Fibroblast of lung (primary cell): ENCODE measurements at regions not wholly inside any gene's neighbourhood (a gene's known extent, or its start where the extent isn't known, plus 50 kb on each side); places are given as distances from the start of the nearest gene placed in this dataset.

Source experiments
- DNase-seq, 2 donors: peaks; one replicate each; pipeline versions ENCODE4 v3.0.0 to v3.0.0-alpha.2; 2010; ENCODE audit warnings: low read depth in 2 of 2
- H2AFZ ChIP-seq: 2 replicates; pipeline ENCODE4 v1.5.1; 2012; ENCODE audit warnings: low read length, control low read depth, inconsistent platforms
- H3K27ac ChIP-seq: 2 replicates; pipeline ENCODE4 v1.5.1; 2011; ENCODE audit warnings: low read length, control low read depth; ENCODE audit not compliant: insufficient read depth
- H3K27me3 ChIP-seq: 2 replicates; pipeline ENCODE4 v1.5.1; 2011; ENCODE audit warnings: mild to moderate bottlenecking, low read length; ENCODE audit not compliant: control insufficient read depth, insufficient read depth
- H3K36me3 ChIP-seq: 2 replicates; pipeline ENCODE4 v1.5.1; 2011; ENCODE audit warnings: low read length; ENCODE audit not compliant: control insufficient read depth, insufficient read depth
- H3K4me1 ChIP-seq: 2 replicates; pipeline ENCODE4 v1.5.1; 2011; ENCODE audit warnings: low read length; ENCODE audit not compliant: control insufficient read depth, insufficient read depth; ENCODE audit errors: extremely low read depth
- H3K4me2 ChIP-seq: 2 replicates; pipeline ENCODE4 v1.5.1; 2011; ENCODE audit warnings: low read length, control low read depth; ENCODE audit not compliant: insufficient read depth; ENCODE audit errors: extremely low read depth
- H3K4me3 ChIP-seq, 4 experiments: fragments of 200-600 bp in 1 of 4; sonication (generic) in 1 of 4; replicated peaks in 1 of 4; 2 replicates each; pipeline ENCODE4 v1.5.1; 2011 to 2016; ENCODE audit warnings: low read length in 4 of 4, low read depth in 3 of 4, mild to moderate bottlenecking in 3 of 4, control low read depth in 2 of 4, inconsistent platforms in 1 of 4, mixed read lengths in 1 of 4; ENCODE audit not compliant: insufficient read depth in 1 of 4; ENCODE audit errors: control extremely low read depth in 1 of 4
- H3K79me2 ChIP-seq: 2 replicates; pipeline ENCODE4 v1.5.1; 2012; ENCODE audit warnings: mild to moderate bottlenecking, low read length, inconsistent platforms; ENCODE audit not compliant: control insufficient read depth, insufficient read depth
- H3K9ac ChIP-seq: 2 replicates; pipeline ENCODE4 v1.5.1; 2011; ENCODE audit warnings: mild to moderate bottlenecking, low read length, control low read depth; ENCODE audit not compliant: insufficient read depth
- H3K9me3 ChIP-seq: 2 replicates; pipeline ENCODE4 v1.5.1; 2012; ENCODE audit warnings: low read depth, low read length; ENCODE audit not compliant: control insufficient read depth, insufficient read depth
- H4K20me1 ChIP-seq: 2 replicates; pipeline ENCODE4 v1.5.1; 2011; ENCODE audit warnings: low read length; ENCODE audit not compliant: control insufficient read depth, insufficient read depth; ENCODE audit errors: extremely low read depth
- EZH2 ChIP-seq: IDR thresholded peaks from 2 replicates; pipeline ENCODE4 v1.5.1; 2012; ENCODE audit warnings: low read length, control low read depth, mild to moderate bottlenecking; ENCODE audit errors: missing control alignments
- TF ChIP-seq, protein P1 (sequence below), 2 donors: IDR thresholded peaks in 1 of 2; conservative IDR thresholded peaks in 1 of 2; 1 replicate in 1 of 2; 2 replicates in 1 of 2; pipeline ENCODE4 v1.5.1; 2011 to 2012; ENCODE audit warnings: low read length in 2 of 2, control low read depth in 1 of 2, inconsistent platforms in 1 of 2, low read depth in 1 of 2, mild to moderate bottlenecking in 1 of 2

DNA sequence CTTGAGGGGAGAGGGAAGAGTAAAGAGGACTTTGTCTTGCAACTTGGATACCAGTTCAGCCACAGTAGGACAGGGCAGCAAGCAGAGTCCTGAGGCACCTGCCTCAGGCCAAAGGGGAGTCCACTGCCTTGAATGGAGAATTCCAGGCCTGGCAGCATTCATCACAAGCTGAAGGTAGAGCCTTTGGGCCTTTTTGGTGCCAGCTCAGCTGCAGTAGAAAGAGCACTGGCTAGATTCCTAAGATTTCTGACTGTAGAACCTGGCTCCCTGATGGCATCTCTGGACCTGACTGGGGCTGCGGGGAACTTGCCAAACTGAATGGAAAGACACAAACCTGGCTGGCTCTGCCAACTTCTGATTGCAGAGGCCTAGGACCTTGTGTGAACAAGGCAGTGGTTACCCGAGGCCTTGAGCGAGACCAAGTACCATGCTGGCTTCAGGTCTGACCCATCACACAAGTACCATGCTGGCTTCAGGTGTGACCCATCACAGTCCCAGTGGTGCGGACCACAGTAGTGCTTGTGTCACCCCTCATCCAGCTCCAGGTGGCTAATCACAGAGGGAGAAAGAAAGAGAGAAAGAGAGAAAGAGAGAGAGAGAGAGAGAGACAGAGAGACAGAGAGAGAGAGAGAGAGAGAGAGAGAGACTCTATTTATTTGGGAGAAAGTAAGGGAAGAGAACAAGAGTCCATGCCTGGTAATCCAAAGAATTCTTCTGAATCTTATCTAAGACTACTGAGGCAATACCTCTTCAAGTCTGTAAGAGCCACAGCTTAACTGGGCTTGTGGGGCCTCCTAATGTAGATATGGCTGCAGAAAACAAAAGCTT is 137.6 kb upstream of the SPIN4 start:
- Histone ChIP-seq H4K20me1 (no peaks in the 10 kb centered on the region), H3K4me2 (no peak overlapping the region), H2AFZ (no peak overlapping the region), H3K27ac (no peak overlapping the region), H3K4me1 (no peaks in the 10 kb centered on the region), H3K36me3 (no peaks in the 10 kb centered on the region), H3K79me2 (no peaks in the 10 kb centered on the region), H3K4me3 (no peak overlapping the region), H3K9me3 (no peaks in the 10 kb centered on the region), H3K9ac (no peak overlapping the region), H3K27me3 (no peaks in the 10 kb centered on the region)
- no peak for TF ChIP-seq EZH2
- TF ChIP-seq, protein P1, sequence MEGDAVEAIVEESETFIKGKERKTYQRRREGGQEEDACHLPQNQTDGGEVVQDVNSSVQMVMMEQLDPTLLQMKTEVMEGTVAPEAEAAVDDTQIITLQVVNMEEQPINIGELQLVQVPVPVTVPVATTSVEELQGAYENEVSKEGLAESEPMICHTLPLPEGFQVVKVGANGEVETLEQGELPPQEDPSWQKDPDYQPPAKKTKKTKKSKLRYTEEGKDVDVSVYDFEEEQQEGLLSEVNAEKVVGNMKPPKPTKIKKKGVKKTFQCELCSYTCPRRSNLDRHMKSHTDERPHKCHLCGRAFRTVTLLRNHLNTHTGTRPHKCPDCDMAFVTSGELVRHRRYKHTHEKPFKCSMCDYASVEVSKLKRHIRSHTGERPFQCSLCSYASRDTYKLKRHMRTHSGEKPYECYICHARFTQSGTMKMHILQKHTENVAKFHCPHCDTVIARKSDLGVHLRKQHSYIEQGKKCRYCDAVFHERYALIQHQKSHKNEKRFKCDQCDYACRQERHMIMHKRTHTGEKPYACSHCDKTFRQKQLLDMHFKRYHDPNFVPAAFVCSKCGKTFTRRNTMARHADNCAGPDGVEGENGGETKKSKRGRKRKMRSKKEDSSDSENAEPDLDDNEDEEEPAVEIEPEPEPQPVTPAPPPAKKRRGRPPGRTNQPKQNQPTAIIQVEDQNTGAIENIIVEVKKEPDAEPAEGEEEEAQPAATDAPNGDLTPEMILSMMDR (conservative IDR thresholded peaks at IDR 0.05 in 1 of 2, IDR thresholded peaks at IDR 0.05 in 1 of 2; ENCODE audit: low read depth in 1 of 2, low read length in 2 of 2): no peak
- DNase-seq: no peak

DNA sequence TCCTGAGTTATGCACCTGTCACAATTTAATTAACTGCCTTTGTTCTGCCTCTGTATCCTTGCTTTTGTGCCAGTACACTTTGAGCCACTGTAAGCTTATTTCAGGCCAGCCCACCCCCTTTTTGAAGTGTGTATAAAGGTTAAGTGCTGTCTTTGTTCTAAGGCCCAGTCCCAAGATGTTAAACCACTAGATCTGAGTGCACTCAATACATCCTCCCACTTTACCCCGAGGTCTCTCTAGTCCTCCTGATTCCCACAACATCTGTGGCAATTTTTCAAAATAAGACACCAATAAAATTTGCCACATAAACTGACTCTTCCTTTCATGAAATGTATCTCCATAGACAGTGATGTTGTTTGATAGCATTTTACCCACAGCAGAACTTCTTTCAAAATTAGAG is 124.1 kb upstream of the SPIN4 start:
- Histone ChIP-seq H3K36me3 (no peaks in the 10 kb centered on the region), H3K4me2 (no peak overlapping the region), H3K27ac (no peak overlapping the region)

DNA sequence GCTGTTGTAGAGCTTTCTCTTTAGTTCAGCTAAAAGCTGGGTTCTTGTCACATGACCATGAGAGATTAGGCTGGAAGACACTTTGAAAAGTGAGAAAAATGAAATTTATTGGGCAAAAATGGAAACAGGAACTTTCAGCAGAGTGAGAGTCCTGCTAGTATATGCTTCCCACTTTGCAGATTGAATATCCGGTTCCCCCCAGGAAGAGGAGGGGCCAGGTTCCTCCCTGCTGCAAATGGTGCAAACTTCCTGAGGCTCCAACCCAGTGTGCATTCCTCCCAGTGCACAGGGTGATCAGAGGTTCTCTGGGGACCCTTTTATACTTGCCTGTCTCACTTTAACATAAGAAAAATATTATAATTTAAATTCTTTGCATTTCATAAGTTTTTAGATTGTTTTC is 119.9 kb upstream of the SPIN4 start:
- Histone ChIP-seq H3K27ac (no peak overlapping the region), H2AFZ (no peak overlapping the region), H3K4me2 (no peak overlapping the region), H3K4me3 (no peak overlapping the region), H3K4me1 (no peaks in the 10 kb centered on the region), H4K20me1 (no peaks in the 10 kb centered on the region), H3K27me3 (no peaks in the 10 kb centered on the region), H3K36me3 (no peaks in the 10 kb centered on the region), H3K9me3 (no peaks in the 10 kb centered on the region), H3K9ac (no peak overlapping the region), H3K79me2 (no peaks in the 10 kb centered on the region)
- TF ChIP-seq, protein P1 (conservative IDR thresholded peaks at IDR 0.05 in 1 of 2, IDR thresholded peaks at IDR 0.05 in 1 of 2; ENCODE audit: low read depth in 1 of 2, low read length in 2 of 2): no peak
- no peak for TF ChIP-seq EZH2
- no peak for DNase-seq

More for the DNA sequence above, 124.1 kb upstream of the SPIN4 start:
- no peak overlapping the region for H3K4me3 ChIP-seq
- no peaks in the 10 kb centered on the region for H3K79me2 ChIP-seq
- H3K4me1 ChIP-seq: no peaks in the 10 kb centered on the region
- H3K9me3 ChIP-seq: no peaks in the 10 kb centered on the region
- DNase-seq: peak in 1 of 2 donors; percentile 10
- H2AFZ ChIP-seq: no peak overlapping the region
- H3K9ac ChIP-seq: no peak overlapping the region
- TF ChIP-seq, protein P1 (conservative IDR thresholded peaks at IDR 0.05 in 1 of 2, IDR thresholded peaks at IDR 0.05 in 1 of 2; ENCODE audit: low read depth in 1 of 2, low read length in 2 of 2): no peak
- no peak for TF ChIP-seq EZH2
- H3K27me3 ChIP-seq: no peaks in the 10 kb centered on the region
- H4K20me1 ChIP-seq: no peaks in the 10 kb centered on the region
